Chondrocyte (in vitro differentiated cells): ENCODE measurements at regions not wholly inside any gene's neighbourhood (a gene's known extent, or its start where the extent isn't known, plus 50 kb on each side); places are given as distances from the start of the nearest gene placed in this dataset.

Source experiments
- DNase-seq: peaks from one replicate; pipeline ENCODE4 v3.0.0; 2021; ENCODE audit warnings: mixed read lengths, low spot score
- H3K27ac Mint-ChIP-seq: one replicate; pipeline ENCODE4 v1.8.0; 2021; ENCODE audit warnings: mild to moderate bottlenecking, moderate library complexity, mixed read lengths; ENCODE audit not compliant: unreplicated experiment
- H3K27me3 Mint-ChIP-seq: 2 replicates; pipeline ENCODE4 v1.8.0; 2021; ENCODE audit warnings: low read depth, mixed read lengths
- H3K36me3 Mint-ChIP-seq: 2 replicates; pipeline ENCODE4 v1.8.0; 2021; ENCODE audit warnings: low read depth, mixed read lengths
- H3K4me1 Mint-ChIP-seq: 2 replicates; pipeline ENCODE4 v1.8.0; 2021; ENCODE audit warnings: low read depth, mild to moderate bottlenecking, mixed read lengths
- H3K4me3 Mint-ChIP-seq: one replicate; pipeline ENCODE4 v1.8.0; 2021; ENCODE audit warnings: mild to moderate bottlenecking, moderate library complexity, mixed read lengths; ENCODE audit not compliant: unreplicated experiment
- H3K9me3 Mint-ChIP-seq: 2 replicates; pipeline ENCODE4 v1.8.0; 2021; ENCODE audit warnings: low read depth, mixed read lengths
- CTCF ChIP-seq: fragments of 200-600 bp; sonication (generic); IDR thresholded peaks from 2 replicates; pipeline ENCODE4 v1.5.0; 2021; ENCODE audit warnings: antibody characterized with exemption, mild to moderate bottlenecking, moderate library complexity

GRCh38 chr4:116734178-116734577 lies 351.2 kb downstream of the TRAM1L1 start:
- Mint-ChIP-seq H3K4me1 (no peaks in the 10 kb centered on the region), H3K27ac (no peak overlapping the region), H3K27me3 (peaks cover 2% of the 10 kb centered on the region), H3K4me3 (no peak overlapping the region), H3K9me3 (no peaks in the 10 kb centered on the region), H3K36me3 (no peaks in the 10 kb centered on the region)
- TF ChIP-seq CTCF = no peak
- DNase-seq = no peak

- no peak for TF ChIP-seq CTCF
- no peaks in the 10 kb centered on the region for H3K36me3 Mint-ChIP-seq
- H3K27me3 Mint-ChIP-seq = peaks cover 2% of the 10 kb centered on the region
- no peaks in the 10 kb centered on the region for H3K9me3 Mint-ChIP-seq
- no peaks in the 10 kb centered on the region for H3K4me1 Mint-ChIP-seq
- no peak overlapping the region for H3K27ac Mint-ChIP-seq
- H3K4me3 Mint-ChIP-seq = no peak overlapping the region
- DNase-seq = no peak
Measured at GRCh38 chr4:116733370-116733769, 352.0 kb downstream of the TRAM1L1 start.

GRCh38 chr4:116726523-116726922 lies 358.9 kb downstream of the TRAM1L1 start:
- Mint-ChIP-seq H3K36me3 (no peaks in the 10 kb centered on the region), H3K4me3 (no peak overlapping the region), H3K4me1 (no peaks in the 10 kb centered on the region), H3K9me3 (no peaks in the 10 kb centered on the region), H3K27ac (no peak overlapping the region), H3K27me3 (no peaks in the 10 kb centered on the region)
- no peak for DNase-seq
- no peak for TF ChIP-seq CTCF

- no peak overlapping the region for H3K4me3 Mint-ChIP-seq
- no peak for TF ChIP-seq CTCF
- H3K36me3 Mint-ChIP-seq = no peaks in the 10 kb centered on the region
- no peak for DNase-seq
- H3K27ac Mint-ChIP-seq = no peak overlapping the region
- H3K9me3 Mint-ChIP-seq = no peaks in the 10 kb centered on the region
- H3K4me1 Mint-ChIP-seq = no peaks in the 10 kb centered on the region
- H3K27me3 Mint-ChIP-seq = no peaks in the 10 kb centered on the region
Measured at GRCh38 chr4:116724249-116724648, 361.1 kb downstream of the TRAM1L1 start.

GRCh38 chr4:116705466-116705865 lies 379.9 kb downstream of the TRAM1L1 start:
- H3K4me1 Mint-ChIP-seq = no peaks in the 10 kb centered on the region
- no peak overlapping the region for H3K27ac Mint-ChIP-seq
- H3K4me3 Mint-ChIP-seq = no peak overlapping the region
- TF ChIP-seq CTCF = no peak
- peak; percentile 82 for DNase-seq
- no peaks in the 10 kb centered on the region for H3K36me3 Mint-ChIP-seq
- H3K27me3 Mint-ChIP-seq = no peaks in the 10 kb centered on the region
- peaks cover 6% of the 10 kb centered on the region for H3K9me3 Mint-ChIP-seq
